D721Med (cell line): ENCODE measurements at regions not wholly inside any gene's neighbourhood (a gene's known extent, or its start where the extent isn't known, plus 50 kb on each side); places are given as distances from the start of the nearest gene placed in this dataset.
"Not testable (repeated sequence)": the region's sequence is repeated elsewhere in the genome, so short reads cannot be mapped to it uniquely, and the experiment has no call there.

Experiments
- DNase-seq: peaks from one replicate; pipeline ENCODE4 v3.0.0; 2011; ENCODE audit warnings: low spot score; ENCODE audit not compliant: insufficient read length
- FAIRE-seq: peaks from 2 replicates; lab custom pipeline; 2011; peaks lifted over from hg19 to GRCh38; lab: Jason Lieb, UNC
- TF ChIP-seq, protein P1 (sequence below): IDR thresholded peaks from 2 replicates; pipeline ENCODE4 v1.5.1; 2012; ENCODE audit warnings: mild to moderate bottlenecking, control low read depth; ENCODE audit not compliant: insufficient read depth; ENCODE audit errors: missing control alignments

DNA sequence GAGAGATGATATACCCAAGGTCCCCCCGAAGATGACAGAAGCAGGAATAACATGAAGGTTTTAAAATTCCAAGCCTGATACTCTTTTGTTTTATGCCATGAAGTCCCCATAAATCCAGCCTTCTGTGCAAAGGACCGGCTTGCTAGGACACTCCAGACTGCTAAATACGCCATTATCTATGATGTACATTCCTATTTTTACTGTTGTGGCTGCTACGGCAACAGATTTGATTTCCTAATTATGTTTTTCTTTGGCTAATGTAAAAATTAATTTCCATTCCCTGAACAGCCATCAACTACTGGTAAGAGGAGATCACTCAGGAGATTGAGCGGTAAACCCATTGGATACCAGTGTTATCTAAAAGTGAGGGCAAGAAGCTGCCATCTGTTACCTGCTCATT lies 1090.8 kb downstream of the TYW1 start:
- no peak for DNase-seq
- no peak for FAIRE-seq
- TF ChIP-seq, protein P1, sequence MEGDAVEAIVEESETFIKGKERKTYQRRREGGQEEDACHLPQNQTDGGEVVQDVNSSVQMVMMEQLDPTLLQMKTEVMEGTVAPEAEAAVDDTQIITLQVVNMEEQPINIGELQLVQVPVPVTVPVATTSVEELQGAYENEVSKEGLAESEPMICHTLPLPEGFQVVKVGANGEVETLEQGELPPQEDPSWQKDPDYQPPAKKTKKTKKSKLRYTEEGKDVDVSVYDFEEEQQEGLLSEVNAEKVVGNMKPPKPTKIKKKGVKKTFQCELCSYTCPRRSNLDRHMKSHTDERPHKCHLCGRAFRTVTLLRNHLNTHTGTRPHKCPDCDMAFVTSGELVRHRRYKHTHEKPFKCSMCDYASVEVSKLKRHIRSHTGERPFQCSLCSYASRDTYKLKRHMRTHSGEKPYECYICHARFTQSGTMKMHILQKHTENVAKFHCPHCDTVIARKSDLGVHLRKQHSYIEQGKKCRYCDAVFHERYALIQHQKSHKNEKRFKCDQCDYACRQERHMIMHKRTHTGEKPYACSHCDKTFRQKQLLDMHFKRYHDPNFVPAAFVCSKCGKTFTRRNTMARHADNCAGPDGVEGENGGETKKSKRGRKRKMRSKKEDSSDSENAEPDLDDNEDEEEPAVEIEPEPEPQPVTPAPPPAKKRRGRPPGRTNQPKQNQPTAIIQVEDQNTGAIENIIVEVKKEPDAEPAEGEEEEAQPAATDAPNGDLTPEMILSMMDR, result no peak

DNA sequence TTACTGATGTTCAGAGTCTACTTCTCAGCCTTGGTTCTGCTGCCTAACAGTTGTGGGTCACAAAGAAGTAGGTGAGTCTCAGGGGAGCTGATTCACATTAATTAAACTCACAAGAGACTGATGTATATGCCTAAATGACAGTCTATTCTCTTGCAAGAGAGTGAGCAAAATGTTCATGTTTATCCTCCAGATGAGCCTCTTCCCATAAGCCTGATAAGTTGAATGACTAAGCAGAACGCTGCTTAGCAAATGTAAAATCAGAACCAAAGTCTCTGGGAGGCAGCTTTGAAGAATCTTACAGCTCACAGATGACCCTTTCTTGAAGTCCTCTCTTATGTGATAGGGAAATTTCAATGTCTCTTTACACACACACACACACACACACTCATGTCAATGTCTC lies 1092.2 kb downstream of the TYW1 start:
- FAIRE-seq (no peak), DNase-seq (no peak)
- TF ChIP-seq, protein P1, result no peak

DNA sequence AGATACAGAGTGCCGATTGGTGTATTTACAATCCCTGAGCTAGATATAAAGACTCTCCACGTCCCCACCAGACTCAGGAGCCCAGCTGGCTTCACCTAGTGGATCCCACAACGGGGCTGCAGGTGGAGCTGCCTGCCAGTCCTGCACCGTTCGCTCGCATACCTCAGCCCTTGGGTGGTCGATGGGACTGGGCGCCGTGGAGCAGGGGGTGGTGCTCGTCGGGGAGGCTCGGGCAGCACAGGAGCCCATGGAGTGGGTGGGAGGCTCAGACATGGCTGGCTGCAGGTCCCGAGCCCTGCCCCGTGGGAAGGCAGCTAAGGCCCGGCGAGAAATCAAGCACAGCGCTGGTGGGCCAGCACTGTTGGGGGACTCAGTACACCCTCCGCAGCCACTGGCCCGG lies 1093.6 kb downstream of the TYW1 start:
- FAIRE-seq, DNase-seq: not testable (repeated sequence)

DNA sequence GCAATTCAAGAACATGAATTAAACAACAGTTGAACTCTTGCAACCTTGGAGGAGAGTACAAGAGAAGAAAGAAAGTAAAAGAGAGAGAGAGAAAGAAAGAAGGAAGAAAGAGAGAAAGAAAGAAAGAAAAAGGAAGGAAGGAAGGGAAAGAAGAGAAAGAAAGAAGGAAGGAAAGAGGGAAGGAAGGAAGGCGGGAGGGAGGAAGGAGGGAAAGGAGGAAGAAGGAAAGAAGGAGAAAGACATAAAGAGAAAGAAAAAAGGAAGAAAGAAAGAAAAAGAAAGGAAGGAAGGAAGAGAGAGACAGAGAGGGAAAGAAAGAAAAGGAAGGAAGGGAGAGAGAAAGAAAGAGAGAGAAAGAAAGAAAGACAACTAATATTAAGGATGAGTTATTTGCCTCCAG lies 1106.7 kb downstream of the TYW1 start:
- FAIRE-seq, result no peak
- no peak for DNase-seq
- TF ChIP-seq, protein P1, result no peak

DNA sequence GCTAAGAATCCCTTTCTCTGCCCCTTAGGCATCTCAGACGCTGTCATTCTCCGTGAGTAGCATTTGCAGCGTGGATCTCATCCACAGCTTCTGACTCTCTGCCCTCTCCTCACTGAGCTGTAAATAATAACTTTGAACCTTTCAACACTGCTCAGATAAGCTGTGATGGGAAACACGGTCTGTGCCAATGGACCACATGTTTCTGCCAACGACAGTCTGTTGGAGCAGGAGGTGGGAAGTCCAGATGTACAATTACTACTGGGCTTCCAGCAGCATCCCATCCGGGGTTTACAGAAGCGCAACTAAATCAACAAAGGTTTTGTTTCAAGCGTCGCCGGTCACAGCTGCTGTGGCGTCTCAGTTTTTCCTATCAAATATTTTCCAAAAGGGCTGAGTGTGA lies 1110.6 kb downstream of the TYW1 start:
- DNase-seq (no peak), FAIRE-seq (no peak)
- TF ChIP-seq, protein P1, result no peak

DNA sequence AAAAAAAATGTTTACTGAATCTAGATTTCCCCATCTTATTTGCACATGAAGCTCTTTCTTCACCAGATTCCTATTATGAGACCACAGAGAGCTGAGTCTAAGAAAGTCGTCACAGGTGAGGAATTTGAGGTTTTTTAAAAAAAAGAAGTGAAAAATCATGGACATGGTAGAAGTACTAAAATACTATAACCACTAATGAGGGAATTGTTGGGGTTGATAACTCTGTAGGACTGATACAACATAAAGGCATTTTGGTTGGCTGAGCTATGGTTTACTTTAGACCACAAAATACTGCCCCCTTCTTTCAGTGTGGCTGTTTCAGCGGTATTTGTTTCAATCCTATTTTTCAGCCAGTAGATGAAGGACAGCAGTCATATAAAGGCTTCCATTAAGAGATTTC lies 1111.3 kb downstream of the TYW1 start:
- FAIRE-seq (no peak), DNase-seq (no peak)
- TF ChIP-seq, protein P1, result no peak

DNA sequence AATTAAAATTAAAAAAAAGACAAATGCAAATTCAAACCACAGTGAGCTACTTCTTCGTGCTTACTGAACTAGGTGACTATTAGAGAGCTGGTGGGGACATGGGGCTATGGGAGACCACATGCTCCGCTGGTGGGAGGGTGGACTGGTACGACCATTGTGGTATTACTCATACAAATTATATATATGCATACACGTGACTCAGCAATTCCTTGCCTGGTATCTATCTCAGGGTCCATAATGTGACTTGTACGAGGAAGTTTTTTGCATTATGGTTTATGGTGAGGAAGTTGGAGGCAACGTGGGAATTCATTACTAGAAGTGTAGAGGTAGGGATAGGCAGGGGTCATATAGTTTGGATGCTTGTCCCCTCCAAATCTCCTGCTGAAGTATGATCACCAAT lies 1112.7 kb downstream of the TYW1 start:
- TF ChIP-seq, protein P1, result no peak
- no peak for FAIRE-seq
- no peak for DNase-seq

DNA sequence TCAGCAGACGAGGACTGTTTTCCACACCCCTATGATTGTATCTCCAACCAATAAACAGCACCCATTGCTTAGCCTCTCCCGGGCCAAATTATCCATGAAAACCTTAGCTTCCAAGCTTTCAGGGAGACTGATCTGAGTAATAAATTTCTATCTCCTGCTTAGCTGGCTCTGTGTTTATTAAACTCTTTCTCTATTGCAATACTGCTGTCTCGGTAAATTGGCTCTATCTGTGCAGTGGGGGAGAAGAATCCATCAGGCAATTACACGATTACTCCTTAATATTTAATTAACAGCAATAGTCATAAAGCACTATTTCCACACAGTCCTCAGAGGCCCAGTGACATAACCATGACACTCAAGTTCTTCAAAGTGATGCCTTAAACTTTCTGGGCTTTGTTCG lies 1122.8 kb downstream of the TYW1 start:
- TF ChIP-seq, protein P1, result no peak
- DNase-seq, result no peak
- no peak for FAIRE-seq
